ENCODE measurements at regions not wholly inside any gene's neighbourhood (a gene's known extent, or its start where the extent isn't known, plus 50 kb on each side); places are given as distances from the start of the nearest gene placed in this dataset.

DNA sequence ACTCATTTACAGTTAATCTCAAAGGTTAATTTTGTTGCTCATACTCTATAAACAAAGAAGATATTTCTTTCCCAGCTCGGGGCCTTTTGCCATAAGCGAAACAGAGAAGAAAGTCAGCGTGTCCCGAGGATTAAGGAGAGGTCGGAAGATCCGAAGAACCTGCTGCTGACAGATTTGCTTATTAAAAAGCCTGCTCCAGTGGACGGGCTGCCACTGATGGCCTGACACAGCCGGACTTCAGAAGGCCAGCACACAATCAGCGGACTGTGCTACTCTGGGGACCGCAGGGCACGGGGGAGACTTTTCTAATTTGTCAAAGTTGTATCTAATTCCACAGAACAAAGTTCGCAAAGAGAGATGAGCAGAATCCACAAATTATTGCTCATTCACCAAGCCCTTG, 315.4 kb downstream of the ETAA1 start:
- TF ChIP-seq POLR2AphosphoS5 (IDR thresholded peaks at IDR 0.05; ENCODE audit: borderline replicate concordance, low read depth, low read length) (no peak), EZH2 (IDR thresholded peaks at IDR 0.05) (no peak)

Data from SK-N-MC (cell line).